Retinal pigment epithelial cell (primary cell): ENCODE measurements at regions not wholly inside any gene's neighbourhood (a gene's known extent, or its start where the extent isn't known, plus 50 kb on each side); places are given as distances from the start of the nearest gene placed in this dataset.
"Not testable (repeated sequence)": the region's sequence is repeated elsewhere in the genome, so short reads cannot be mapped to it uniquely, and the experiment has no call there.

Source experiments
- DNase-seq: peaks from one replicate; pipeline ENCODE4 v3.0.0-alpha.2; 2010; ENCODE audit warnings: low read depth
- H3K4me3 ChIP-seq: 2 replicates; pipeline ENCODE4 v1.5.1; 2011; ENCODE audit warnings: mild to moderate bottlenecking, low read length, control low read depth, moderate library complexity
- TF ChIP-seq, protein P1 (sequence below): conservative IDR thresholded peaks from 2 replicates; pipeline ENCODE4 v1.5.1; 2011; ENCODE audit warnings: low read depth, low read length, control low read depth, inconsistent platforms

DNA sequence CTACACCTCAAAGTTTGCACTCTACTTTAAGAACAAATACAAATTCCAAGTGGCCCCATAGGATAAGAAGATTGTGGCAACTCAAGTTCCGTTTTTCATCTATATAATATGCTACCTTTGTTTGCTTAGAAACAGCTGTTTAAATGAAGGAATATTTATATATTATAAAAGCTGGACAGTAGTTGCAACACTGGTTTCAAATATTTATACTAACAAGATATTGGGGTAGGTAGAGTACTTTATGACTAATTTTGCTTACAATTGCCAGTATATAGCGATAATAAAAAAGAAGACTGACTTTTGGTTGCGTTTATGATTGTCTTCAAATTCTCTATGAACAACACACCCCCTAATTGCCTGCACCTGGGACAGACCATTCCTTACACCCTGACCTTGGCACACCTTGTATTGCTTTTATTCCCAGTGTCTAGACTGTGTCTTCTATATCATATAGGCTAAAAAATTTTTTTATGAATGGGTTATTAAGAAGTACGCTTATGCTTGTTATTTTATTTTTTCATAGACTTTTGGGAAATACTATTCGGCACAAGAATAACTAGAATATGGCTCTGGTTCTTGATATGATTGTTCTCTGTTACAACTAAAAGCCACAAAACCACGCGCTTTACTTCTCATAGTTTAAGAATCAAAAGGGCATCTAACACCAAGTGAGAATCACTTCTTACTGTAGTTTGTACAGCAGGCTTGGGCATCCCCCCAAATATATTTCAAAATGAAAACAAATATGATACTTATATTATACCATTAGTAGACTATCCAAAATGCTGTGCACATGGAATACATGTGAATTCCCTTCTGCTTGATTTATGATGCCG lies 455.4 kb upstream of the DCN start:
- TF ChIP-seq, protein P1, sequence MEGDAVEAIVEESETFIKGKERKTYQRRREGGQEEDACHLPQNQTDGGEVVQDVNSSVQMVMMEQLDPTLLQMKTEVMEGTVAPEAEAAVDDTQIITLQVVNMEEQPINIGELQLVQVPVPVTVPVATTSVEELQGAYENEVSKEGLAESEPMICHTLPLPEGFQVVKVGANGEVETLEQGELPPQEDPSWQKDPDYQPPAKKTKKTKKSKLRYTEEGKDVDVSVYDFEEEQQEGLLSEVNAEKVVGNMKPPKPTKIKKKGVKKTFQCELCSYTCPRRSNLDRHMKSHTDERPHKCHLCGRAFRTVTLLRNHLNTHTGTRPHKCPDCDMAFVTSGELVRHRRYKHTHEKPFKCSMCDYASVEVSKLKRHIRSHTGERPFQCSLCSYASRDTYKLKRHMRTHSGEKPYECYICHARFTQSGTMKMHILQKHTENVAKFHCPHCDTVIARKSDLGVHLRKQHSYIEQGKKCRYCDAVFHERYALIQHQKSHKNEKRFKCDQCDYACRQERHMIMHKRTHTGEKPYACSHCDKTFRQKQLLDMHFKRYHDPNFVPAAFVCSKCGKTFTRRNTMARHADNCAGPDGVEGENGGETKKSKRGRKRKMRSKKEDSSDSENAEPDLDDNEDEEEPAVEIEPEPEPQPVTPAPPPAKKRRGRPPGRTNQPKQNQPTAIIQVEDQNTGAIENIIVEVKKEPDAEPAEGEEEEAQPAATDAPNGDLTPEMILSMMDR, result no peak
- H3K4me3 ChIP-seq, result no peak overlapping the region
- DNase-seq, result no peak

DNA sequence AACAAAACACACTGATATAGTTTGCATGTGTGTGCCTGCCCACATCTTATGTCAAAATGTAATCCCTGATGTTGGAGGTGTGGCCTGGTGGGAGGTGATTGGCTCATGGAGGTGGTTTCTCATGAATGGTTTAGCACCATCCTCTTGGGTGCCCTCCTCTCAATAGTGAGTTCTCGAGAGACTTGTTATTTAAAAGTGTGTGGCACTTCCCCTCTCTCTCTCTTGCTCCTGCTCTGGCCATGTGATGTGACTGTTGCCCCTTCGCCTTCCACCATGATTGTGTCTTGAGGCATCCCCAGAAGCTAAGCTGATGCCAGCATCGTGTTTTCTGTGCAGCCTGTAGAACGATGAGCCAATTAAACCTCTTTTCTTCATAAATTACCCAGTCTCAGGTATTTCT lies 454.1 kb upstream of the DCN start:
- no peak for DNase-seq
- H3K4me3 ChIP-seq, result no peak overlapping the region
- TF ChIP-seq, protein P1, result no peak

DNA sequence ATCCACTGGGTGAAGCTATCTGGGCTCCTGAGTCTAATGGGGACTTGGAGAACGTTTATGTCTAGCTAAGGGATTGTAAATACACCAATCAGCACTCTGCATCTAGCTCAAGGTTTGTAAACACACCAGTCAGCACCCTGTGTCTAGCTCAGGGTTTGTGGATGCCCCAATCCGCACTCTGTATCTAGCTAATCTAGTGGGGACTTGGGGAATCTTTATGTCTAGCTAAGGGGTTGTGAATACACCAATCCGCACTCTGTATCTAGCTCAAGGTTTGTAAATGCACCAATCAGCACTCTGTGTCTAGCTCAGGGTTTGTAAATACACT lies 451.7 kb upstream of the DCN start:
- DNase-seq, H3K4me3 ChIP-seq: not testable (repeated sequence)

DNA sequence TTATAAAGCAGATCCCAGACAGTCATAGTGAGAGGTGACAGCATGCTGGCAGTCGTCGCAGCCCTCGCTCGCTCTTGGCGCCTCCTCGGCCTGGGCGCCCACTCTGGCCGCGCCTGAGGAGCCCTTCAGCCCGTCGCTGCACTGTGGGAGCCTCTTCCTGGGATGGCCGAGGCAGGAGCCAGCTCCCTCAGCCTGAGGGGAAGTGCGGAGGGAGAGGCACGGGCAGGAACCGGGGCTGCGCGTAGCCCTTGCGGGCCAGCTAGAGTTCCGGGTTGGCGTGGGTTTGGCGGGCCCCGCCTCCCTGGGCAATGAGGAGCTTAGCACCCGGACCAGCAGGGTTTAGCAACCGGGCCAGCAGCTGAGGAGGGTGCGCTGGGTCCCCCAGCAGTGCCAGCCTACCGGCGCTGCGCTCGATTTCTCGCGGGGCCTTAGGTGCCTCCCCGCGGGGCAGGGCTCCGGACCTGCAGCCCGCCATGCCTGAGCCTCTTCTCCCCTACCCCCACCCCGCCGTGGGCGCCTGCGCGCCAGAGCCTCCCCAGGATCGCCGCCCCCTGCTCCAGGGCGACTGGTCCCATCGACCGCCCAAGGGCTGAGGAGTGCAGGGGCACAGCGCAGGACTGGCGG lies 451.2 kb upstream of the DCN start:
- TF ChIP-seq, protein P1, result no peak
- no peak overlapping the region for H3K4me3 ChIP-seq
- no peak for DNase-seq

DNA sequence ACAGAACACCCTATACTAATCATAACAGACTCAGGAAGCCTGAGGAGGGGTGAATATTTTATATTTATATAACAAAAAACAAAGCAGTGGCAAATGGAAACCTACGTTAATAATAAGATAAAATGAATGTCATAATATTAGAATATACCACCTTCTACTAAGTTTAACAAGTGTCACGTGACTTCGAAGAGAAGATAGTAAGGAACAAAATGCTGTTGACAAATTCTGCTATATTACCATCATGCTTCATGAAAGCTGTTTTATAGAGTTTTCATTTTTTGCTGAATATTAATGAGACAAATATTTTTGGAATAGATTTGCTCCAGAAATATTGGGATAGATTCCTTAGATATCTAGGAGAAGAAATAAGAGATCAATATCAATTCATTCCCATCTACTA lies 450.6 kb upstream of the DCN start:
- no peak for DNase-seq
- TF ChIP-seq, protein P1, result no peak
- H3K4me3 ChIP-seq, result no peak overlapping the region

DNA sequence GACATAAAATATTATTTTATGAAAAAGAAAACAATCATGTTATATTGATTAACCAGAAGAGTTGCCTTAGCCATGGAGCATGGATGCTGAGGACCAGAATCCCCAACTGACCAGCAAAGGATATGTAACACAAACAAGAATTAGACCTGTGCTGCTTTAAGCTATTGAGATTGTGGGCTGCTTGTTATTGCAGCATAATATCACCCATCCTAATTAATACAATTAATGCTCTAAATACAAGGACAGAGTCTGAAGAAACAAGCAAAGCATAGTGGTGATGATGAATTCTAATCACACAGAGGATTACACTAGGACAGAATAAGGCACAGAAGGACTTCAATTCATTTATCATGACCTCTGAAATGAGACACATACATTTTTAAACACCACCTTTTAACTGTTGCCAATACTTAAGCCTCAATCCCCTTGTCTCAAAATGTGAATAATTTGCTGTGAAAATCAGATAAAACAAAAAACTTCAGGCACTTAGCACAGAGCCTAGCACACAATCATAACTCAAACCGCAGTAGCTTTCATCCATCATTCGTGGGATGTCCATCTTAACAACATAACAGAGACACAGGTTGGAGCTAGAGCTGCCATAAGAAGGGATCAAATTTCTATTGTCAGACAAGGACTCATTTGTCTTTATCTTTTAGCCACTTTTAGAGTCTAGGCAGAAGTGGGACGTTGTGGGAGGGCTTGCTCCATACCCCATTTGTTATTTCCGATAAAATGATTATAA lies 449.6 kb upstream of the DCN start:
- DNase-seq, result no peak
- TF ChIP-seq, protein P1, result no peak
- H3K4me3 ChIP-seq, result no peak overlapping the region

DNA sequence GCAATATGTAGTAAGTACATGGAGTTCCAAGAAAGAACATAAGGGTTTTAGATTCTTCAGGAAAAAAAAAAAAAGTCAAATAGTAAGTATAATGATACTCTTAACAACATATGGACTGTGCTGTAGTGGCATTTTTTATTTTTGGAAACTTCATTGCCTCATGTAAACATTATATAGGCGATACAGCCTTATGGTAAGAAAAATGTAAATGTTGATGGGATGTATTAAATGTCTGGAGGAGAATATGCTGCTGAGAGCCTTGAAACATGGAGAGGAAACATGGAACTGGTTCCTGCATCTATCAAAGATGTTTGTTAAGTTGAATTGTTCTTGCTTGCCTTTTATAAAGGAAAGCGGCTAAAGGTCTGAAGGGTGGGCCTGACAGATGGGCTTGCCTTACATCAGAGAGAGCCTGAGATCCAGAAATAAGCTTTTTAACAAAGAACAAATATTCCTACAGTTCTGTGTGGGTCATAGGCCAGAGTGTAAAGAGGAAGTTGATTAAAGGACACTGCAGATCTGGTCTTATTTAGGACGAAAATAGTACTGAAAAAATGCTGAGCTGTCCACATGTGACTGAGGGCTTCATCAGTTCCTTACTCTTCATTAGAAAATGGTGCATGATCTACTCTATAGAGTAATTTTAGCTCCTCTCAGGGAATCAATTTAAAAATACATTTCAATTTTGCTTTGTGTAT lies 448.1 kb upstream of the DCN start:
- DNase-seq, result no peak
- H3K4me3 ChIP-seq, result no peak overlapping the region
- TF ChIP-seq, protein P1, result no peak
